Prostate gland (tissue), 2 donors: ENCODE measurements at regions not wholly inside any gene's neighbourhood (a gene's known extent, or its start where the extent isn't known, plus 50 kb on each side); places are given as distances from the start of the nearest gene placed in this dataset.

ENCODE experiments used
- DNase-seq: peaks from one replicate; pipeline ENCODE4 v3.0.0-alpha.2; 2019; ENCODE audit warnings: low spot score
- H3K27ac ChIP-seq, 2 donors: fragments of 200-600 bp; sonication (generic); 2 replicates each; pipeline ENCODE4 v1.5.1; 2017 to 2019
- H3K27me3 ChIP-seq: fragments of 200-600 bp; sonication (generic); replicated peaks from 2 replicates; pipeline ENCODE4 v1.5.1; 2019; ENCODE audit not compliant: insufficient read depth
- H3K36me3 ChIP-seq, 2 donors: fragments of 200-600 bp; sonication (generic); 1 replicate in 1 of 2; 2 replicates in 1 of 2; pipeline versions ENCODE4 v1.5.1 to v1.8.1; 2017 to 2019
- H3K4me1 ChIP-seq: fragments of 200-600 bp; sonication (generic); replicated peaks from 2 replicates; pipeline ENCODE4 v1.5.1; 2019
- H3K4me3 ChIP-seq, 2 donors: fragments of 200-600 bp; sonication (generic); 2 replicates each; pipeline ENCODE4 v1.5.1; 2017 to 2019
- H3K9me3 ChIP-seq: fragments of 200-600 bp; sonication (generic); 2 replicates; pipeline ENCODE4 v1.5.1; 2017
- POLR2A ChIP-seq: fragments of 450-650 bp; IDR thresholded peaks from one replicate; pipeline ENCODE4 v1.6.1; 2016; ENCODE audit warnings: antibody characterized with exemption, mild to moderate bottlenecking
- POLR2AphosphoS5 ChIP-seq: sonication (generic); formaldehyde crosslinking; IDR thresholded peaks from one replicate; pipeline ENCODE4 v1.6.1; 2017; ENCODE audit warnings: antibody characterized with exemption
- WGBS: methylation state at CpG from one replicate; pipeline ENCODE4 v1.1.5; 2018; 5-methylcytosine and 5-hydroxymethylcytosine counted together
- intact Hi-C: fragments of 100-400 bp; cut with DNase I; formaldehyde crosslinking; loops from one replicate; pipeline ENCODE4 v1.14.2; 2022
- TF ChIP-seq, protein P1 (sequence below), 4 experiments: fragments of 200-600 bp in 2 of 4; fragments of 450-650 bp in 2 of 4; sonication (generic) in 2 of 4; IDR thresholded peaks; 1 replicate in 3 of 4; 2 replicates in 1 of 4; pipeline ENCODE4 v1.5.1; 2016 to 2019; ENCODE audit warnings: antibody characterized with exemption in 4 of 4, mild to moderate bottlenecking in 2 of 4, moderate library complexity in 2 of 4

DNA sequence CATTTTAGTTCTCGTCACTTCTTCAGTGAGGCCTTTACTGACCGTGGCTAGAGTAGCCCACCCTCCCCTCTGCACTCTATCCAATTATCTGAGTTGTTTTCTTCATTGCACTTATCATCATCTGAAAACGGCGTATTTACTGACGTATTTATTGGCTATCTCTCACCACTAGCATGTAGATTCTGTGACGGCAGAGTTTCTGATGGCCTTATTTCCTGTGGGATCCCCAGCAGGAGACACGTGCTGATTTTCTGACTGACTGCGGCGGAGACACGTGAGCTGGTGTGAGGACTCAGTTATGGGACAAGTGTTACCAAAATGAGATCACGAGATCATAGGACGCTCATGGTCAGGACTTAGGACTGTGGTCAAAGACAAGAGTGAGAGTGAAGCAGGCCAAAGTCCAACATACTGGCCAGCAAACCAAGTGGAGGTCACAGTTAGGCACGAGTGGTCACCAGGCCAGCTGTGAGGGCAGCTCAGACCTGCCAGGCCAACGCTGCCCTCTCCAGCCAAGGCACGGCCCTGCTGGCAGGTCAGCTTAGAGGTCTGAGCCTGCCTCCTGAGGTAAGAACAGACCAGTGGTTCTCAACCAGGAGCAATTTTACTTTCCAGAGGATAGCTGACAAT, 50.6 kb upstream of the BNIP2 start:
- intact Hi-C loops = no loop called here
- TF ChIP-seq POLR2AphosphoS5 (no peak), POLR2A (no peak)
- TF ChIP-seq, protein P1, sequence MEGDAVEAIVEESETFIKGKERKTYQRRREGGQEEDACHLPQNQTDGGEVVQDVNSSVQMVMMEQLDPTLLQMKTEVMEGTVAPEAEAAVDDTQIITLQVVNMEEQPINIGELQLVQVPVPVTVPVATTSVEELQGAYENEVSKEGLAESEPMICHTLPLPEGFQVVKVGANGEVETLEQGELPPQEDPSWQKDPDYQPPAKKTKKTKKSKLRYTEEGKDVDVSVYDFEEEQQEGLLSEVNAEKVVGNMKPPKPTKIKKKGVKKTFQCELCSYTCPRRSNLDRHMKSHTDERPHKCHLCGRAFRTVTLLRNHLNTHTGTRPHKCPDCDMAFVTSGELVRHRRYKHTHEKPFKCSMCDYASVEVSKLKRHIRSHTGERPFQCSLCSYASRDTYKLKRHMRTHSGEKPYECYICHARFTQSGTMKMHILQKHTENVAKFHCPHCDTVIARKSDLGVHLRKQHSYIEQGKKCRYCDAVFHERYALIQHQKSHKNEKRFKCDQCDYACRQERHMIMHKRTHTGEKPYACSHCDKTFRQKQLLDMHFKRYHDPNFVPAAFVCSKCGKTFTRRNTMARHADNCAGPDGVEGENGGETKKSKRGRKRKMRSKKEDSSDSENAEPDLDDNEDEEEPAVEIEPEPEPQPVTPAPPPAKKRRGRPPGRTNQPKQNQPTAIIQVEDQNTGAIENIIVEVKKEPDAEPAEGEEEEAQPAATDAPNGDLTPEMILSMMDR (IDR thresholded peaks at IDR 0.05) = no peak
- no peaks in the 10 kb centered on the region for H3K9me3 ChIP-seq
- H3K4me1 ChIP-seq = no peaks in the 10 kb centered on the region
- H3K27ac ChIP-seq = no peak overlapping the region
- no peak for DNase-seq
- H3K36me3 ChIP-seq = no peaks in the 10 kb centered on the region
- H3K4me3 ChIP-seq = no peak overlapping the region
- WGBS = 83% methylated on average over 15 of the region's 15 CpGs
- H3K27me3 ChIP-seq = no peaks in the 10 kb centered on the region
